IMR-90 (cell line): ENCODE measurements at regions not wholly inside any gene's neighbourhood (a gene's known extent, or its start where the extent isn't known, plus 50 kb on each side); places are given as distances from the start of the nearest gene placed in this dataset.

Source experiments
- ATAC-seq: fragments of 200-7000 bp; cut with Tn5 transposase; 2 replicates; pipeline ENCODE4 v1.9.1; 2020; ENCODE audit warnings: low read depth, mild to moderate bottlenecking, moderate library complexity
- BruUV-seq: library from RNA; stranded (reverse); fragments of 400-500 nt; replicated peaks from 2 replicates; lab custom pipeline; 2021; lab: Mats Ljungman, UMichigan
- CTCF ChIA-PET: fragments of 300-600 bp; formaldehyde crosslinking; extraction: SDS; loops from one replicate; lab custom pipeline; 2021; ENCODE audit warnings: antibody characterized with exemption; lab: Yijun Ruan, JAX
- POLR2A ChIA-PET: fragments of 300-600 bp; sonication (Branson Sonifier 250); formaldehyde crosslinking; loops from one replicate; lab custom pipeline; 2022; ENCODE audit warnings: antibody characterized with exemption; ENCODE audit not compliant: unreplicated experiment; lab: Charles Lee
- DNase-seq: peaks from one replicate; pipeline ENCODE4 v3.0.0; 2013
- H2AFZ ChIP-seq: replicated peaks from 2 replicates; pipeline ENCODE3; 2013; ENCODE audit warnings: low read length, mild to moderate bottlenecking; ENCODE audit not compliant: poor library complexity
- H2AK5ac ChIP-seq: 2 replicates; pipeline ENCODE4 v1.6.1; 2013; ENCODE audit warnings: low read depth, low read length, inconsistent platforms
- H2AK9ac ChIP-seq: replicated peaks from 2 replicates; pipeline ENCODE3; 2013; ENCODE audit warnings: mild to moderate bottlenecking, low read depth, low read length, moderate library complexity; ENCODE audit not compliant: poor library complexity
- H2BK120ac ChIP-seq: 2 replicates; pipeline ENCODE4 v1.6.1; 2013; ENCODE audit warnings: low read depth, low read length, inconsistent platforms
- H2BK15ac ChIP-seq: 3 replicates; pipeline ENCODE4 v1.6.1; 2013; ENCODE audit warnings: low read depth, low read length, inconsistent platforms
- H2BK20ac ChIP-seq: 2 replicates; pipeline ENCODE4 v1.6.1; 2013; ENCODE audit warnings: low read depth, mild to moderate bottlenecking, inconsistent platforms, low read length, moderate library complexity
- H2BK5ac ChIP-seq: 2 replicates; pipeline ENCODE4 v1.6.1; 2013; ENCODE audit warnings: mild to moderate bottlenecking, low read depth, low read length, inconsistent platforms; ENCODE audit not compliant: poor library complexity, severe bottlenecking
- H3K14ac ChIP-seq: replicated peaks from 2 replicates; pipeline ENCODE4 v1.6.1; 2013; ENCODE audit warnings: low read depth, low read length, inconsistent platforms
- H3K18ac ChIP-seq: 2 replicates; pipeline ENCODE4 v1.6.1; 2013; ENCODE audit warnings: low read depth, low read length, control low read depth
- H3K23ac ChIP-seq: 2 replicates; pipeline ENCODE4 v1.6.1; 2013; ENCODE audit warnings: low read depth, low read length, inconsistent platforms
- H3K27ac ChIP-seq: 2 replicates; pipeline ENCODE4 v1.5.1; 2013; ENCODE audit warnings: mild to moderate bottlenecking, control low read depth, low read length; ENCODE audit not compliant: insufficient read depth
- H3K27me3 ChIP-seq: 2 replicates; pipeline ENCODE4 v1.6.1; 2013; ENCODE audit warnings: low read length; ENCODE audit not compliant: control insufficient read depth, insufficient read depth
- H3K36me3 ChIP-seq: 2 replicates; pipeline ENCODE4 v1.6.1; 2013; ENCODE audit warnings: low read length, mixed read lengths; ENCODE audit not compliant: control insufficient read depth, insufficient read depth
- H3K4ac ChIP-seq: 2 replicates; pipeline ENCODE4 v1.6.1; 2013; ENCODE audit warnings: low read depth, low read length, inconsistent platforms
- H3K4me1 ChIP-seq: 2 replicates; pipeline ENCODE4 v1.6.1; 2013; ENCODE audit warnings: low read length, mixed read lengths; ENCODE audit not compliant: control insufficient read depth, insufficient read depth
- H3K4me2 ChIP-seq: 2 replicates; pipeline ENCODE4 v1.6.1; 2013; ENCODE audit warnings: low read depth, mild to moderate bottlenecking, control low read depth, low read length, moderate library complexity
- H3K4me3 ChIP-seq: 2 replicates; pipeline ENCODE4 v1.5.1; 2013; ENCODE audit warnings: low read depth, mild to moderate bottlenecking, control low read depth, low read length, moderate library complexity; ENCODE audit not compliant: insufficient read depth
- H3K56ac ChIP-seq: 2 replicates; pipeline ENCODE4 v1.6.1; 2013; ENCODE audit warnings: low read length, inconsistent platforms; ENCODE audit not compliant: insufficient read depth; ENCODE audit errors: extremely low read depth
- H3K79me1 ChIP-seq, 2 experiments: 2 replicates each; pipeline ENCODE4 v1.6.1; 2013; ENCODE audit warnings: low read length in 2 of 2, inconsistent platforms in 1 of 2, low read depth in 1 of 2
- H3K9ac ChIP-seq: 2 replicates; pipeline ENCODE4 v1.6.1; 2013; ENCODE audit warnings: low read depth, low read length, control low read depth
- H3K9me1 ChIP-seq: 2 replicates; pipeline ENCODE4 v1.6.1; 2013; ENCODE audit warnings: low read length, inconsistent platforms; ENCODE audit not compliant: insufficient read depth
- H3K9me3 ChIP-seq: 2 replicates; pipeline ENCODE4 v1.6.1; 2013; ENCODE audit warnings: low read length; ENCODE audit not compliant: control insufficient read depth, insufficient read depth
- H4K20me1 ChIP-seq: 2 replicates; pipeline ENCODE4 v1.6.1; 2013; ENCODE audit warnings: low read length, inconsistent platforms; ENCODE audit not compliant: insufficient read depth
- H4K5ac ChIP-seq: 2 replicates; pipeline ENCODE4 v1.6.1; 2013; ENCODE audit warnings: mild to moderate bottlenecking, low read depth, low read length, control low read depth
- H4K8ac ChIP-seq, 2 experiments: 2 replicates each; pipeline ENCODE4 v1.6.1; 2013; ENCODE audit warnings: low read depth in 2 of 2, low read length in 2 of 2, control low read depth in 1 of 2, inconsistent platforms in 1 of 2
- H4K91ac ChIP-seq: 2 replicates; pipeline ENCODE4 v1.6.1; 2013; ENCODE audit warnings: low read depth, low read length, inconsistent platforms; ENCODE audit not compliant: insufficient read depth
- BHLHE40 ChIP-seq: fragments of 150-350 bp; IDR thresholded peaks from 2 replicates; pipeline ENCODE4 v1.6.1; 2016; ENCODE audit warnings: mild to moderate bottlenecking, low read depth, low read length
- CEBPB ChIP-seq: IDR thresholded peaks from 2 replicates; pipeline ENCODE4 v1.6.1; 2012; ENCODE audit warnings: low read depth, low read length, improper control_type of control experiment
- CHD1 ChIP-seq: IDR thresholded peaks from 2 replicates; pipeline ENCODE4 v1.6.1; 2012; ENCODE audit warnings: low read depth, low read length, improper control_type of control experiment
- MAFK ChIP-seq: IDR thresholded peaks from 2 replicates; pipeline ENCODE4 v1.6.1; 2012; ENCODE audit warnings: low read depth, low read length, improper control_type of control experiment
- MAZ ChIP-seq: IDR thresholded peaks from 2 replicates; pipeline ENCODE4 v1.6.1; 2012; ENCODE audit warnings: low read depth, mild to moderate bottlenecking, low read length, improper control_type of control experiment, moderate library complexity, borderline replicate concordance
- NFE2L2 ChIP-seq: fragments of 150-350 bp; IDR thresholded peaks from 2 replicates; pipeline ENCODE4 v1.6.1; 2016; ENCODE audit warnings: low read depth, mild to moderate bottlenecking, low read length
- POLR2A ChIP-seq: IDR thresholded peaks from 2 replicates; pipeline ENCODE4 v1.6.1; 2012; ENCODE audit warnings: mild to moderate bottlenecking, low read depth, low read length
- RAD21 ChIP-seq: IDR thresholded peaks from 2 replicates; pipeline ENCODE4 v1.6.1; 2012; ENCODE audit warnings: low read length, improper control_type of control experiment
- RCOR1 ChIP-seq: IDR thresholded peaks from 2 replicates; pipeline ENCODE4 v1.6.1; 2012; ENCODE audit warnings: mild to moderate bottlenecking, low read length, improper control_type of control experiment; ENCODE audit not compliant: insufficient replicate concordance
- RFX5 ChIP-seq: IDR thresholded peaks from 2 replicates; pipeline ENCODE4 v1.8.0; 2012; ENCODE audit warnings: low read depth, mild to moderate bottlenecking, low read length, moderate library complexity
- SMC3 ChIP-seq: fragments of 150-350 bp; IDR thresholded peaks from 2 replicates; pipeline ENCODE4 v1.6.1; 2016; ENCODE audit warnings: low read depth, mild to moderate bottlenecking, antibody characterized with exemption, low read length, moderate library complexity
- dilution Hi-C: fragments of 300-500 bp; cut with HindIII; formaldehyde crosslinking; loops from one replicate; pipeline ENCODE4 v1.14.3; 2018; ENCODE audit warnings: low sequenced_read_pairs; ENCODE audit not compliant: unreplicated experiment
- in situ Hi-C: fragments of 300-500 bp; cut with MboI; formaldehyde crosslinking; loops from 3 replicates; pipeline ENCODE4 v1.14.3; 2019; ENCODE audit warnings: low sequenced_read_pairs, inconsistent platforms, mixed read lengths
- intact Hi-C: fragments of 100-400 bp; cut with micrococcal nuclease; formaldehyde crosslinking; loops from 2 replicates; pipeline ENCODE4 v1.10.0; 2022
- TF ChIP-seq, protein P1 (sequence below): fragments of 150-350 bp; IDR thresholded peaks from 2 replicates; pipeline ENCODE4 v1.6.1; 2016; ENCODE audit warnings: low read depth, mild to moderate bottlenecking, low read length, moderate library complexity, borderline replicate concordance
- TF ChIP-seq, protein P2 (sequence below): fragments of 150-350 bp; IDR thresholded peaks from 2 replicates; pipeline ENCODE4 v1.6.1; 2017; ENCODE audit warnings: mild to moderate bottlenecking, antibody characterized with exemption, low read length, low read depth

DNA sequence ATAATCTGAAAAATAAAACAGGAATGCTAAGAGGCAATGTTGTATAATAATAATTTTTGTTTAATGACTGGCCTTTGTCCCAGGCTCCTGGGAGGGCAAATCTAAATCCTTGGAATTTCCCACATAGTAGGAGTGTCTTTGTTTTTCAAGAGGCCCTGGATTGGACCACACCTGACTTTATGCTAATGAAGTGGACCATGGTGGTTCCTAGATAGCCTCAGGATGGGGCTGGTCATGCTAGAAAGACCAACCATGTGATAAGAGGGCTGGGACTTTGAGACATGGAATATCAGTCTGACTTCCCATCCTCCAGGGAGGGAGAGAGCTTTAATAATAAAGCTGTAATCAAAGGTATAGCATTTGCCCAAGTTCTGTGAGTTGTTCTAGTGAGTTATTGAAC is 138.2 kb upstream of the RAB4A start:
- Histone ChIP-seq H2BK120ac (no peak overlapping the region), H2AFZ (no peak overlapping the region), H3K4me3 (no peak overlapping the region), H2AK9ac (no peak overlapping the region), H2BK15ac (no peak overlapping the region), H2BK20ac (no peak overlapping the region), H3K4me1 (peaks cover 1% of the 10 kb centered on the region; the same call in 1 of the 2 replicates), H2BK5ac (no peak overlapping the region), H3K9ac (no peak overlapping the region), H3K79me1 (no peaks in the 10 kb centered on the region), H3K36me3 (no peaks in the 10 kb centered on the region), H3K23ac (no peak overlapping the region), H3K9me1 (no peaks in the 10 kb centered on the region), H3K9me3 (peaks cover 7% of the 10 kb centered on the region; the same call in 1 of the 2 replicates), H3K4ac (no peak overlapping the region), H3K27me3 (peaks cover 34% of the 10 kb centered on the region), H4K8ac (no peak overlapping the region), H4K20me1 (no peaks in the 10 kb centered on the region), H3K14ac (no peak overlapping the region), H3K27ac (no peak overlapping the region), H3K4me2 (no peak overlapping the region), H2AK5ac (no peak overlapping the region), H4K5ac (no peak overlapping the region), H3K18ac (no peak overlapping the region), H4K91ac (no peak overlapping the region), H3K56ac (no peak overlapping the region)
- BruUV-seq: no TSS peak
- no peak for ATAC-seq
- ChIA-PET CTCF (no interaction called here), POLR2A (no interaction called here)
- DNase-seq: no peak
- no peak for TF ChIP-seq RFX5
- no peak for TF ChIP-seq MAZ
- no peak for TF ChIP-seq RCOR1
- TF ChIP-seq CEBPB: no peak
- no peak for TF ChIP-seq SMC3
- no peak for TF ChIP-seq CHD1
- no peak for TF ChIP-seq POLR2A
- no peak for TF ChIP-seq NFE2L2
- no peak for TF ChIP-seq MAFK
- no peak for TF ChIP-seq RAD21
- TF ChIP-seq, protein P1, sequence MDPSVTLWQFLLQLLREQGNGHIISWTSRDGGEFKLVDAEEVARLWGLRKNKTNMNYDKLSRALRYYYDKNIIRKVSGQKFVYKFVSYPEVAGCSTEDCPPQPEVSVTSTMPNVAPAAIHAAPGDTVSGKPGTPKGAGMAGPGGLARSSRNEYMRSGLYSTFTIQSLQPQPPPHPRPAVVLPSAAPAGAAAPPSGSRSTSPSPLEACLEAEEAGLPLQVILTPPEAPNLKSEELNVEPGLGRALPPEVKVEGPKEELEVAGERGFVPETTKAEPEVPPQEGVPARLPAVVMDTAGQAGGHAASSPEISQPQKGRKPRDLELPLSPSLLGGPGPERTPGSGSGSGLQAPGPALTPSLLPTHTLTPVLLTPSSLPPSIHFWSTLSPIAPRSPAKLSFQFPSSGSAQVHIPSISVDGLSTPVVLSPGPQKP: no peak
- TF ChIP-seq BHLHE40: no peak
- TF ChIP-seq, protein P2, sequence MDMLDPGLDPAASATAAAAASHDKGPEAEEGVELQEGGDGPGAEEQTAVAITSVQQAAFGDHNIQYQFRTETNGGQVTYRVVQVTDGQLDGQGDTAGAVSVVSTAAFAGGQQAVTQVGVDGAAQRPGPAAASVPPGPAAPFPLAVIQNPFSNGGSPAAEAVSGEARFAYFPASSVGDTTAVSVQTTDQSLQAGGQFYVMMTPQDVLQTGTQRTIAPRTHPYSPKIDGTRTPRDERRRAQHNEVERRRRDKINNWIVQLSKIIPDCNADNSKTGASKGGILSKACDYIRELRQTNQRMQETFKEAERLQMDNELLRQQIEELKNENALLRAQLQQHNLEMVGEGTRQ: no peak
- intact Hi-C loops (no loop called here), in situ Hi-C loops (no loop called here), dilution Hi-C loops (no loop called here)
